22Rv1 (cell line): ENCODE measurements at regions not wholly inside any gene's neighbourhood (a gene's known extent, or its start where the extent isn't known, plus 50 kb on each side); places are given as distances from the start of the nearest gene placed in this dataset.

Experiments used
- CTCF ChIP-seq: fragments of 450-650 bp; IDR thresholded peaks from 2 replicates; pipeline ENCODE4 v1.5.1; 2017; ENCODE audit warnings: mild to moderate bottlenecking
- ZFX ChIP-seq: fragments of 450-650 bp; IDR thresholded peaks from 2 replicates; pipeline ENCODE4 v1.6.1; 2017; ENCODE audit warnings: antibody characterized with exemption, borderline replicate concordance

GRCh38 chr13:27348461-27348860, 76.0 kb upstream of the GTF3A start:
- TF ChIP-seq CTCF (no peak), ZFX (no peak)
